H9 (cell line): ENCODE measurements at regions not wholly inside any gene's neighbourhood (a gene's known extent, or its start where the extent isn't known, plus 50 kb on each side); places are given as distances from the start of the nearest gene placed in this dataset.

Experiments
- DNase-seq: peaks from one replicate; pipeline ENCODE4 v3.0.0-alpha.2; 2017
- H2AFZ ChIP-seq: one replicate; pipeline ENCODE4 v1.6.1; 2013; ENCODE audit warnings: mild to moderate bottlenecking, low read length, control low read depth, moderate library complexity
- H2AK5ac ChIP-seq: 2 replicates; pipeline ENCODE4 v1.6.1; 2013; ENCODE audit warnings: low read length, control low read depth, mixed read lengths; ENCODE audit not compliant: insufficient read length
- H2BK120ac ChIP-seq: one replicate; pipeline ENCODE4 v1.6.1; 2013; ENCODE audit warnings: low read depth, mild to moderate bottlenecking, low read length, control low read depth, inconsistent platforms; ENCODE audit not compliant: poor library complexity, severe bottlenecking
- H2BK12ac ChIP-seq: 2 replicates; pipeline ENCODE4 v1.6.1; 2013; ENCODE audit warnings: low read length, control low read depth, mixed read lengths, low read depth; ENCODE audit not compliant: insufficient read length
- H2BK15ac ChIP-seq: 2 replicates; pipeline ENCODE4 v1.6.1; 2013; ENCODE audit warnings: low read depth, low read length, control low read depth
- H2BK20ac ChIP-seq: one replicate; pipeline ENCODE4 v1.6.1; 2013; ENCODE audit warnings: low read depth, mild to moderate bottlenecking, low read length, control low read depth, inconsistent platforms; ENCODE audit not compliant: poor library complexity, severe bottlenecking
- H2BK5ac ChIP-seq: 2 replicates; pipeline ENCODE4 v1.6.1; 2013; ENCODE audit warnings: low read length, control low read depth, mixed read lengths; ENCODE audit not compliant: insufficient read length
- H3K14ac ChIP-seq: 2 replicates; pipeline ENCODE4 v1.6.1; 2013; ENCODE audit warnings: low read length, control low read depth; ENCODE audit not compliant: insufficient read depth
- H3K18ac ChIP-seq: 2 replicates; pipeline ENCODE4 v1.6.1; 2013; ENCODE audit warnings: low read depth, mild to moderate bottlenecking, mixed read lengths, low read length, control low read depth; ENCODE audit not compliant: insufficient read length
- H3K23ac ChIP-seq: 2 replicates; pipeline ENCODE4 v1.6.1; 2013; ENCODE audit warnings: low read length, control low read depth, mixed read lengths, low read depth; ENCODE audit not compliant: insufficient read length
- H3K23me2 ChIP-seq: 2 replicates; pipeline ENCODE4 v1.6.1; 2013; ENCODE audit warnings: low read depth, mild to moderate bottlenecking, mixed read lengths, low read length, control low read depth; ENCODE audit not compliant: insufficient read length, poor library complexity, severe bottlenecking
- H3K27ac ChIP-seq: 2 replicates; pipeline ENCODE4 v1.5.1; 2013; ENCODE audit warnings: low read length, control low read depth, mixed read lengths, low read depth; ENCODE audit not compliant: insufficient read length
- H3K27me3 ChIP-seq: 2 replicates; pipeline ENCODE4 v1.6.1; 2013; ENCODE audit warnings: low read length, control low read depth, inconsistent platforms; ENCODE audit not compliant: insufficient read depth
- H3K4ac ChIP-seq: 2 replicates; pipeline ENCODE4 v1.6.1; 2013; ENCODE audit warnings: low read depth, mild to moderate bottlenecking, control low read depth, inconsistent platforms, low read length, moderate library complexity
- H3K4me1 ChIP-seq: 2 replicates; pipeline ENCODE4 v1.6.1; 2013; ENCODE audit warnings: low read length, control low read depth, inconsistent platforms; ENCODE audit not compliant: insufficient read depth
- H3K4me2 ChIP-seq: 2 replicates; pipeline ENCODE4 v1.6.1; 2013; ENCODE audit warnings: low read length, control low read depth, mixed read lengths; ENCODE audit not compliant: insufficient read length, insufficient read depth
- H3K56ac ChIP-seq: 2 replicates; pipeline ENCODE4 v1.6.1; 2013; ENCODE audit warnings: low read depth, mild to moderate bottlenecking, mixed read lengths, low read length, control low read depth; ENCODE audit not compliant: insufficient read length
- H3K79me1 ChIP-seq: 2 replicates; pipeline ENCODE4 v1.6.1; 2013; ENCODE audit warnings: low read depth, mild to moderate bottlenecking, moderate library complexity, low read length, control low read depth, inconsistent platforms; ENCODE audit not compliant: insufficient read depth, poor library complexity, severe bottlenecking
- H3K79me2 ChIP-seq: 2 replicates; pipeline ENCODE4 v1.6.1; 2013; ENCODE audit warnings: low read length, control low read depth, inconsistent platforms; ENCODE audit not compliant: insufficient read depth
- H3K9ac ChIP-seq: 2 replicates; pipeline ENCODE4 v1.6.1; 2013; ENCODE audit warnings: low read length, control low read depth, mixed read lengths; ENCODE audit not compliant: insufficient read length; ENCODE audit errors: extremely low read depth
- H3K9me3 ChIP-seq: one replicate; pipeline ENCODE4 v1.6.1; 2013; ENCODE audit warnings: low read depth, low read length, inconsistent platforms; ENCODE audit not compliant: control insufficient read depth
- H3T11ph ChIP-seq: one replicate; pipeline ENCODE4 v1.6.1; 2013; ENCODE audit warnings: mild to moderate bottlenecking, low read length, control low read depth, inconsistent platforms
- H4K20me1 ChIP-seq: one replicate; pipeline ENCODE4 v1.6.1; 2013; ENCODE audit not compliant: control insufficient read depth, insufficient read length, insufficient read depth
- H4K5ac ChIP-seq: 2 replicates; pipeline ENCODE4 v1.6.1; 2013; ENCODE audit warnings: low read depth, mild to moderate bottlenecking, mixed read lengths, low read length, control low read depth; ENCODE audit not compliant: insufficient read length
- H4K8ac ChIP-seq: replicated peaks from 2 replicates; pipeline ENCODE4 v1.6.1; 2013; ENCODE audit warnings: low read length, control low read depth, mixed read lengths, low read depth; ENCODE audit not compliant: insufficient read length
- H4K91ac ChIP-seq: 2 replicates; pipeline ENCODE4 v1.6.1; 2013; ENCODE audit warnings: low read depth, mild to moderate bottlenecking, moderate library complexity, mixed read lengths, low read length, control low read depth; ENCODE audit not compliant: insufficient read length
- H3K27ac Mint-ChIP-seq, 3 experiments: 2 replicates in 2 of 3; 3 replicates in 1 of 3; pipeline ENCODE4 v1.8.0; 2020 to 2021; ENCODE audit warnings: mixed read lengths in 3 of 3, mild to moderate bottlenecking in 1 of 3, moderate library complexity in 1 of 3
- H3K27me3 Mint-ChIP-seq: 2 replicates; pipeline ENCODE4 v1.8.0; 2021; ENCODE audit warnings: low read depth, mild to moderate bottlenecking, moderate library complexity, mixed read lengths
- H3K36me3 Mint-ChIP-seq, 3 experiments: 2 replicates in 2 of 3; 3 replicates in 1 of 3; pipeline ENCODE4 v1.8.0; 2020 to 2021; ENCODE audit warnings: low read depth in 3 of 3, mixed read lengths in 3 of 3; ENCODE audit not compliant: insufficient read depth in 1 of 3
- H3K4me1 Mint-ChIP-seq, 2 experiments: 2 replicates each; pipeline ENCODE4 v1.8.0; 2020; ENCODE audit warnings: mixed read lengths in 2 of 2
- H3K4me3 Mint-ChIP-seq, 2 experiments: 2 replicates in 1 of 2; 3 replicates in 1 of 2; pipeline ENCODE4 v1.8.0; 2020 to 2021; ENCODE audit warnings: mild to moderate bottlenecking in 2 of 2, mixed read lengths in 2 of 2, moderate library complexity in 1 of 2
- H3K9me3 Mint-ChIP-seq, 2 experiments: 2 replicates in 1 of 2; 3 replicates in 1 of 2; pipeline ENCODE4 v1.8.0; 2020; ENCODE audit warnings: mild to moderate bottlenecking in 2 of 2, mixed read lengths in 2 of 2, moderate library complexity in 1 of 2
- CTCF ChIP-seq: fragments of 200-600 bp; sonication (generic); conservative IDR thresholded peaks from 3 replicates; pipeline ENCODE4 v1.8.0; 2021; ENCODE audit warnings: antibody characterized with exemption, mild to moderate bottlenecking
- WGBS: extraction: QIAGEN DNeasy Blood & Tissue Kit; methylation state at CpG from one replicate; pipeline ENCODE4 v1.1.7; 2013; ENCODE audit warnings: missing lambda C conversion rate, low lambda C conversion rate, mixed read lengths; ENCODE audit not compliant: insufficient read length; ENCODE audit errors: extremely low coverage; 5-methylcytosine and 5-hydroxymethylcytosine counted together

- no peak for DNase-seq
- no peaks in the 10 kb centered on the region for H3K27me3 Mint-ChIP-seq
- Histone ChIP-seq H3K4ac (no peak overlapping the region), H2BK5ac (no peak overlapping the region), H3K4me1 (no peaks in the 10 kb centered on the region), H2AK5ac (no peak overlapping the region), H3K56ac (no peak overlapping the region), H3K79me2 (no peaks in the 10 kb centered on the region), H2BK120ac (no peak overlapping the region), H2BK20ac (no peak overlapping the region), H4K20me1 (no peaks in the 10 kb centered on the region), H2BK12ac (no peak overlapping the region), H3K79me1 (no peaks in the 10 kb centered on the region), H4K5ac (no peak overlapping the region), H3K14ac (no peak overlapping the region), H2AFZ (no peak overlapping the region), H3K4me2 (no peak overlapping the region), H3K27me3 (no peaks in the 10 kb centered on the region), H2BK15ac (no peak overlapping the region), H4K8ac (no peak overlapping the region), H3K23me2 (no peaks in the 10 kb centered on the region), H3K9me3 (no peaks in the 10 kb centered on the region), H3K9ac (no peak overlapping the region), H3K23ac (no peak overlapping the region), H3K18ac (no peak overlapping the region), H3K27ac (no peak overlapping the region), H4K91ac (no peak overlapping the region), H3T11ph (no peak overlapping the region)
- no peak overlapping the region for H3K27ac Mint-ChIP-seq
- no peak for TF ChIP-seq CTCF
- H3K4me1 Mint-ChIP-seq = peaks cover 2 to 4% of the 10 kb centered on the region in 2 experiments; a peak in 2 of 4 replicates
- H3K36me3 Mint-ChIP-seq = peaks cover 0 to 2% (median 0%) of the 10 kb centered on the region in 3 experiments; a peak in 1 of 7 replicates
- peaks cover 0 to 2% of the 10 kb centered on the region in 2 experiments; a peak in 1 of 5 replicates for H3K9me3 Mint-ChIP-seq
- no peak overlapping the region for H3K4me3 Mint-ChIP-seq
- no CpG with 5 or more reads among the region's 2 CpGs for WGBS
Measured at GRCh38 chr4:170773709-170774273, 684.0 kb upstream of the AADAT start.
